ENCODE measurements at regions not wholly inside any gene's neighbourhood (a gene's known extent, or its start where the extent isn't known, plus 50 kb on each side); places are given as distances from the start of the nearest gene placed in this dataset.

GRCh38 chr14:62077676-62078261 is 315.5 kb downstream of the SNAPC1 start:
- Histone ChIP-seq H3K4me3 (no peak overlapping the region), H3K27me3 (no peaks in the 10 kb centered on the region), H3K36me3 (no peaks in the 10 kb centered on the region), H3K9me3 (no peaks in the 10 kb centered on the region), H3K27ac (no peak overlapping the region), H3K4me1 (no peaks in the 10 kb centered on the region)
- no peak for TF ChIP-seq POLR2A (IDR thresholded peaks at IDR 0.05)
- TF ChIP-seq CTCF (IDR thresholded peaks at IDR 0.05): no peak
- no peak for TF ChIP-seq EP300 (IDR thresholded peaks at IDR 0.05)
- TF ChIP-seq POLR2AphosphoS5 (IDR thresholded peaks at IDR 0.05): no peak
- intact Hi-C loops (cut with DNase I): no loop called here
- DNase-seq: no peak
- WGBS, 2 donors: 52 to 84% methylated on average over 3 to 4 of the region's 4 CpGs

GRCh38 chr14:62079038-62079437 is 316.8 kb downstream of the SNAPC1 start:
- intact Hi-C loops (cut with DNase I): no loop called here
- Histone ChIP-seq H3K4me3 (no peak overlapping the region), H3K4me1 (no peaks in the 10 kb centered on the region), H3K9me3 (no peaks in the 10 kb centered on the region), H3K36me3 (no peaks in the 10 kb centered on the region), H3K27ac (no peak overlapping the region), H3K27me3 (no peaks in the 10 kb centered on the region)
- 71 to 86% methylated on average over 1 of the region's 1 CpG for WGBS, 2 donors
- no peak for DNase-seq
- no peak for TF ChIP-seq CTCF (IDR thresholded peaks at IDR 0.05)
- no peak for TF ChIP-seq EP300 (IDR thresholded peaks at IDR 0.05)
- TF ChIP-seq POLR2AphosphoS5 (IDR thresholded peaks at IDR 0.05): no peak
- TF ChIP-seq POLR2A (IDR thresholded peaks at IDR 0.05): no peak

- Histone ChIP-seq H3K4me1 (no peaks in the 10 kb centered on the region), H3K27ac (no peak overlapping the region)
Observed at GRCh38 chr14:62081012-62081612, 318.9 kb downstream of the SNAPC1 start.

GRCh38 chr14:62081951-62082350 is 319.7 kb downstream of the SNAPC1 start:
- H3K4me3 ChIP-seq: no peak overlapping the region
- H3K36me3 ChIP-seq: no peaks in the 10 kb centered on the region
- no peaks in the 10 kb centered on the region for H3K4me1 ChIP-seq
- no peaks in the 10 kb centered on the region for H3K27me3 ChIP-seq
- intact Hi-C loops (cut with DNase I): no loop called here
- no peak for DNase-seq
- WGBS, 2 donors: 68 to 79% methylated on average over 8 of the region's 8 CpGs
- H3K27ac ChIP-seq: no peak overlapping the region
- no peak for TF ChIP-seq POLR2A (IDR thresholded peaks at IDR 0.05)
- TF ChIP-seq CTCF (IDR thresholded peaks at IDR 0.05): no peak
- TF ChIP-seq EP300 (IDR thresholded peaks at IDR 0.05): no peak
- no peaks in the 10 kb centered on the region for H3K9me3 ChIP-seq

More at GRCh38 chr14:62081012-62081612, 318.9 kb downstream of the SNAPC1 start:
- WGBS, 2 donors: 68 to 83% methylated on average over 10 of the region's 10 CpGs
- Histone ChIP-seq H3K9me3 (no peaks in the 10 kb centered on the region), H3K4me3 (no peak overlapping the region), H3K27me3 (no peaks in the 10 kb centered on the region), H3K36me3 (no peaks in the 10 kb centered on the region)
- no peak for TF ChIP-seq EP300 (IDR thresholded peaks at IDR 0.05)
- no peak for TF ChIP-seq POLR2AphosphoS5 (IDR thresholded peaks at IDR 0.05)
- no peak for TF ChIP-seq CTCF (IDR thresholded peaks at IDR 0.05)
- no peak for TF ChIP-seq POLR2A (IDR thresholded peaks at IDR 0.05)
- no peak for DNase-seq
- intact Hi-C loops (cut with DNase I): no loop called here

- 71% methylated on average over 6 of the region's 6 CpGs for WGBS, 2 donors
- H3K9me3 ChIP-seq: no peaks in the 10 kb centered on the region
- intact Hi-C loops (cut with DNase I): no loop called here
- no peak for TF ChIP-seq CTCF (IDR thresholded peaks at IDR 0.05)
- no peak for TF ChIP-seq EP300 (IDR thresholded peaks at IDR 0.05)
- no peak for TF ChIP-seq POLR2AphosphoS5 (IDR thresholded peaks at IDR 0.05)
- TF ChIP-seq POLR2A (IDR thresholded peaks at IDR 0.05): no peak
- no peak for DNase-seq
- no peaks in the 10 kb centered on the region for H3K27me3 ChIP-seq
- no peaks in the 10 kb centered on the region for H3K36me3 ChIP-seq
- no peak overlapping the region for H3K4me3 ChIP-seq
- no peak overlapping the region for H3K27ac ChIP-seq
- no peaks in the 10 kb centered on the region for H3K4me1 ChIP-seq
Observed at GRCh38 chr14:62082779-62083178, 320.6 kb downstream of the SNAPC1 start.
